ENCODE measurements at regions not wholly inside any gene's neighbourhood (a gene's known extent, or its start where the extent isn't known, plus 50 kb on each side); places are given as distances from the start of the nearest gene placed in this dataset.

DNA sequence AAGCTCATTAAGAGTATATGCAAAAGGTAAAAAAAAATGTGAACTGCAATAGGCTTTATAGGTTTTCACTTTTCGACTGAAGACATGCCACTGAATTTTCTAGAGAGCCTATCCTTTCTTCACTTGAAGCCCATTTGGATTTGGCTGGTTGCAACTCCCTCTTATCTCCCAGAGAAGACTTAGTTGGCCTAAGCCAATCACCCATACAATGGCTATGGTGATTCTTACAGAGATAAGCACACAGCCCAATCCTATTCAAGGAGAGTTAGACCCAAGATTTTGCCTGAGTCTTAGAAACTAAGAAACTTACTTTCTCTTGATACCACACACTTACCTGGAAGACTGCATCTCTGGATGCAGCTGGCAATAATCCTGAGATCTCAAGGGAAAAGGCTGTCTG, 167.3 kb upstream of the PTCHD4 start:
- TF ChIP-seq, protein P1, sequence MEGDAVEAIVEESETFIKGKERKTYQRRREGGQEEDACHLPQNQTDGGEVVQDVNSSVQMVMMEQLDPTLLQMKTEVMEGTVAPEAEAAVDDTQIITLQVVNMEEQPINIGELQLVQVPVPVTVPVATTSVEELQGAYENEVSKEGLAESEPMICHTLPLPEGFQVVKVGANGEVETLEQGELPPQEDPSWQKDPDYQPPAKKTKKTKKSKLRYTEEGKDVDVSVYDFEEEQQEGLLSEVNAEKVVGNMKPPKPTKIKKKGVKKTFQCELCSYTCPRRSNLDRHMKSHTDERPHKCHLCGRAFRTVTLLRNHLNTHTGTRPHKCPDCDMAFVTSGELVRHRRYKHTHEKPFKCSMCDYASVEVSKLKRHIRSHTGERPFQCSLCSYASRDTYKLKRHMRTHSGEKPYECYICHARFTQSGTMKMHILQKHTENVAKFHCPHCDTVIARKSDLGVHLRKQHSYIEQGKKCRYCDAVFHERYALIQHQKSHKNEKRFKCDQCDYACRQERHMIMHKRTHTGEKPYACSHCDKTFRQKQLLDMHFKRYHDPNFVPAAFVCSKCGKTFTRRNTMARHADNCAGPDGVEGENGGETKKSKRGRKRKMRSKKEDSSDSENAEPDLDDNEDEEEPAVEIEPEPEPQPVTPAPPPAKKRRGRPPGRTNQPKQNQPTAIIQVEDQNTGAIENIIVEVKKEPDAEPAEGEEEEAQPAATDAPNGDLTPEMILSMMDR (IDR thresholded peaks at IDR 0.05; ENCODE audit: low read length, missing control alignments) = no peak
- H3K4me3 ChIP-seq (replicated peaks; ENCODE audit: low read depth, low read length) = no peak overlapping the region
- DNase-seq (ENCODE audit: low read depth) = no peak

DNA sequence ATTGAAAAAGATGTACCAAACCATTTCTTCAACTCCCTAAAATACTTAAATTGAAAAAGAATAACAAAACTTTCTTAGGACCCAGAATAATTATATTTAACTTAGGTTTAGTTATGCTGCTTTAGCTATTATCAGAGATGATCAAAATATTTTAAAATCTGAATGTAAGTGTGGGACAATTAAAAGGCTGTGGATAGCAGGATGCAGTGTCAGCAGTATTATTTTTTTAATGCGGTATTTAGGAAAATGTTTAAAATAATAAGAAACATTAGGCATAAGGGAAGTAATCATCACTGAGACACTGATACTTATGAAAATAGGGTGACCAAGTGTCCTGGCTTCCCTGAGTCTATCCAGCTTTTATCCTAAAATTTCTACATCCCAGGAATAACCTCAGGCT, 161.5 kb upstream of the PTCHD4 start:
- H3K4me3 ChIP-seq (replicated peaks; ENCODE audit: low read depth, low read length) = no peak overlapping the region
- DNase-seq (ENCODE audit: low read depth) = no peak
- TF ChIP-seq, protein P1 (IDR thresholded peaks at IDR 0.05; ENCODE audit: low read length, missing control alignments) = no peak

DNA sequence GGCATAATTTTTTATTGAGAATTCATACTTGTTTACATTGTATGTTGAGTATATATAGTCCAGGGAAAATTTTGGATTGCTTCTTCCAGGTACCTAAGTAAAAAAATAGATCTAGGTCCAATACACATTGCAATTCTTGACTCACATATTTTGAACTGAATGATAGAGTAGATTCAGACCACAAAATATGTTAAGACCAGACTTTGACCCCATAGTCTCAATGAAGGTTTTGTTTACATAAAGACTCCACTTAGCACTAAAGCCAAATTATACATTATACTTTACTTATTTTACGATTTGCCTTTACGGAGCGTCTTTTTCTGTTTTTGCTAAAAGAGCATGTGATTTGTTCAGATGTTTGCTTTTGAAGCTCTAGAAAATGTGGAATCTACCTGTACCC, 144.1 kb upstream of the PTCHD4 start:
- TF ChIP-seq, protein P1 (IDR thresholded peaks at IDR 0.05; ENCODE audit: low read length, missing control alignments) = no peak
- no peak for DNase-seq (ENCODE audit: low read depth)
- no peak overlapping the region for H3K4me3 ChIP-seq (replicated peaks; ENCODE audit: low read depth, low read length)

DNA sequence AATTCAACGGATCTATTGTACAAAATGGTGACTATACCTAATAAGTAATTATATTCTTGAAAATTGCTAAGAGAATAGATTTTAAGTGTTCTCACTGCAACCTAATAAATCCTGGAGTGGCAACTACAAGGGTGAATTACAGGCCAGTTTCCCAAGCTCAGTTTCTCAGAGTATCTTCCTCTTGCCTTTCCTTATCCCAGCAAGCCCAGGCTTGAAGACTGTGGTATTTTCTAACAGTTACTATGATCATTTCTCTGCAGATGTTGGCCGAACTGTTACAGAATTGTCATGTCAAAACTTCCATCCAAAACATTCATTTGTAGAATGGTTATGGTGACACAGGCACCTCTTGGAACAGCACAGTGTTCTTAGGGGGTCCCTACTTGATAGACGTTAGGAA, 138.1 kb upstream of the PTCHD4 start:
- DNase-seq (ENCODE audit: low read depth) = no peak
- H3K4me3 ChIP-seq (replicated peaks; ENCODE audit: low read depth, low read length) = no peak overlapping the region
- TF ChIP-seq, protein P1 (IDR thresholded peaks at IDR 0.05; ENCODE audit: low read length, missing control alignments) = no peak

DNA sequence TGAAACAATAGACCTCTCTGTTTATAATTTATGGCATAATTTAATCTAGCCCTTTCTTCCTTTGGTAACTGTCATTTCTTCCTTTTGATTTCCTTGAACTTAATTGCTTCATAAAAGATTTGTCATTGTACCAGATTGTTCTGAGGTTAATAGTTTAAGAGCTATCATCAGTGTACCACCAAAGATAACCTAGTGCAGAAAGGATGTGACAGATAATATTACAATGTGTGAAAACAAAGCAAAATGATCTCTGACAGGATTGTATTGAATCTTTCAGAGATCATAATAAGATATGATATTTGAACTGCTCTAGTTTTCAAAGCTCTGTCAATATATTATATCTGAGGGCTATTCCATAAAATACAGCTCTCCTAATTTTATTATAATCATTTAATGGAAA, 132.1 kb upstream of the PTCHD4 start:
- no peak overlapping the region for H3K4me3 ChIP-seq (replicated peaks; ENCODE audit: low read depth, low read length)
- no peak for DNase-seq (ENCODE audit: low read depth)
- TF ChIP-seq, protein P1 (IDR thresholded peaks at IDR 0.05; ENCODE audit: low read length, missing control alignments) = no peak

DNA sequence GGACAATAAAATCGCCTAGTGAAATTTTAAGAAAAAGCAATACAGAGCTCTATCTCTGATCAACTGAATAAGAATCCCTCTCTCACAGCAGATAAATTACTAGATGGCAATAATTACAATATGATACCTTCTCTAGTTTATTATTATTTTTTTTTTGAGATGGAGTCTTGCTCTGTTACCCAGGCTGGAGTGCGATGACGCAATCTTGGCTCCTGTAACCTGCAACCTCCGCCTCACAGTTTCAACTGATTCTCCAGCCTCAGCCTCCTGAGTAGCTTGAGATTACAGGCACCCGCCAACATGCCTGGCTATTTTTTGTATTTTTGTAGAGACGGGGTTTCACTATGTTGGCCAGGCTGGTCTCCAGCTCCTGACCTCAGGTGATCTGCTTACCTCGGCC, 129.3 kb upstream of the PTCHD4 start:
- H3K4me3 ChIP-seq (replicated peaks; ENCODE audit: low read depth, low read length) = no peak overlapping the region
- TF ChIP-seq, protein P1 (IDR thresholded peaks at IDR 0.05; ENCODE audit: low read length, missing control alignments) = no peak
- DNase-seq (ENCODE audit: low read depth) = no peak

DNA sequence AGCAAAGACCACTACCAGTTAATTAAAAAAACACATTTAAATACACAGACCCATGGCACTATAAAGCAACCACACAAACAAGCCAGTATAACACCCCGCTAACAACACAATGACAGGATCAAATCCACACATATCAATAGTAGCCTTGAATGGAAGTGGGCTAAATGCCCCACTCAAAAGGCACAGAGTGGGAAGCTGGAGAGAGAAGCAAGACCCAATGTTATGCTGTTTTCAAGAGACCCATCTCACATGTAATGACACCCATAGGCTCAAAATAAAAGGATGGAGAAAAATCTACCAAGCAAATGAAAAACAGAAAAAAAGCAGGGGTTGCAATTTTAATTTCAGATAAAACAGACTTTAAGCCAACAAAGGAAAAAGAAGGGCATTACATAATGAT, 125.4 kb upstream of the PTCHD4 start:
- no peak for DNase-seq (ENCODE audit: low read depth)
- H3K4me3 ChIP-seq (replicated peaks; ENCODE audit: low read depth, low read length) = no peak overlapping the region
- TF ChIP-seq, protein P1 (IDR thresholded peaks at IDR 0.05; ENCODE audit: low read length, missing control alignments) = no peak
